ENCODE measurements at regions not wholly inside any gene's neighbourhood (a gene's known extent, or its start where the extent isn't known, plus 50 kb on each side); places are given as distances from the start of the nearest gene placed in this dataset.

DNA sequence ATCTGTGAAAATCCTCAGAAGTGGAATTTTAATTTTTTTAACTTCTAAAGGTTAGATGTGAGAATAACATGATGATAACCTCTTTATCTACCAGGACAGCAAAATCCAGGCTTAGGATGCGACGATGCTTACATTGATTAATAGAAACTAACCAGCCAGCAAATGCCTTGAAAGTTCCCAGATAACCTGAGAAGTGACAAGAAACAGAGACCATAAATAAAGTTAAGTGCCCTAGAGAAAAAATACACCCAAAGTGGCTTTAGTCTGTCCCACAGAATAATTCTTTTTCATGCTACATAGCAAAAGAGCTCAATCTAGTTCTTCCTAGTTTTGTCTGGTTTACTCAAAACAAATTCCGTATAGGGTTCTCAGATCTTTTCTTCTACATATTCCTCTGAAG is 262.7 kb downstream of the WDR11 start:
- DNase-seq: no peak
- Histone ChIP-seq H3K27ac (no peak overlapping the region), H3K27me3 (replicated peaks) (no peaks in the 10 kb centered on the region), H3K36me3 (replicated peaks) (no peaks in the 10 kb centered on the region), H3K4me3 (ENCODE audit: low read depth, low read length) (no peak overlapping the region)
- TF ChIP-seq, protein P1, sequence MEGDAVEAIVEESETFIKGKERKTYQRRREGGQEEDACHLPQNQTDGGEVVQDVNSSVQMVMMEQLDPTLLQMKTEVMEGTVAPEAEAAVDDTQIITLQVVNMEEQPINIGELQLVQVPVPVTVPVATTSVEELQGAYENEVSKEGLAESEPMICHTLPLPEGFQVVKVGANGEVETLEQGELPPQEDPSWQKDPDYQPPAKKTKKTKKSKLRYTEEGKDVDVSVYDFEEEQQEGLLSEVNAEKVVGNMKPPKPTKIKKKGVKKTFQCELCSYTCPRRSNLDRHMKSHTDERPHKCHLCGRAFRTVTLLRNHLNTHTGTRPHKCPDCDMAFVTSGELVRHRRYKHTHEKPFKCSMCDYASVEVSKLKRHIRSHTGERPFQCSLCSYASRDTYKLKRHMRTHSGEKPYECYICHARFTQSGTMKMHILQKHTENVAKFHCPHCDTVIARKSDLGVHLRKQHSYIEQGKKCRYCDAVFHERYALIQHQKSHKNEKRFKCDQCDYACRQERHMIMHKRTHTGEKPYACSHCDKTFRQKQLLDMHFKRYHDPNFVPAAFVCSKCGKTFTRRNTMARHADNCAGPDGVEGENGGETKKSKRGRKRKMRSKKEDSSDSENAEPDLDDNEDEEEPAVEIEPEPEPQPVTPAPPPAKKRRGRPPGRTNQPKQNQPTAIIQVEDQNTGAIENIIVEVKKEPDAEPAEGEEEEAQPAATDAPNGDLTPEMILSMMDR (IDR thresholded peaks at IDR 0.05; ENCODE audit: low read depth, low read length, missing control alignments): no peak
- in situ Hi-C loops (cut with HindIII; ENCODE audit: low pct_ligation_motif_present, low sequenced_read_pairs): no loop called here

DNA sequence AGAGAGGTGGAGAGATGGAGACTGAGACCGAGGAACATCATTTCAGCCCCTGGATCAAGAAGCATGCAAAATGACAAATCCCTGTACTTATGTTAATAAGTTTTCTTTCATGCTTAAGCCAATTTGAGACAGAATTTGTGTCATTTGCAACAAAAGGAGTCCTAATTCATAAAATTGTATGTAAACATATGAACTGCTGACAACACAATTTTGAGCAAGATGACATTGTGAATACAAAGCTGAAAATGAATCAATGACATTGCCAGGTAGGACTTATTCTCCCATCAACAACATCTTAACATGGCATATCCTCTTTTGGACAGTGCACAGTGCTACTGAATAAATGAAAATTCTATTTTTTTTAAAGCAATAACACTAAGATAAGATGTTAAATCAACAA is 264.0 kb downstream of the WDR11 start:
- in situ Hi-C loops (cut with HindIII; ENCODE audit: low pct_ligation_motif_present, low sequenced_read_pairs): no loop called here
- TF ChIP-seq, protein P1 (IDR thresholded peaks at IDR 0.05; ENCODE audit: low read depth, low read length, missing control alignments): no peak

DNA sequence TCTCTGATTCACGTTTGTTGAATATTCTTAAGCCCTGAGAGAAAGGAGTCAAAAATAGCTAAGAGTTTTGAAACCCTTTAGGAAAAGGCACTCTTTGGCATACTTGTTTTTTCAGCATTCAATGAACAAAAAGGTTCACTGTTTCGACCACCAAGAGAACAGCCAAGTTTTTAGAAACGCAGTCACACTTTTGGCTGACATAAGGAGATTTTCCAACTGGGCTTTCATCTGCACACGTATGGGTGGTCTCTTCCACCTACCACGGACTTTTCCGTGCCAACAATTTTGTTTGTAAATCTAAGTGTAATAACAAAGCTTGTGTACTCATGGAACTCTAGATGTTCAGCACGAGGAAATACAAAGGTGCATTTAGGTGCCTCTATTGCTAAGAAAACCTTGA is 270.3 kb downstream of the WDR11 start:
- H3K27me3 ChIP-seq (replicated peaks): no peaks in the 10 kb centered on the region
- H3K27ac ChIP-seq: no peak overlapping the region
- H3K36me3 ChIP-seq (replicated peaks): no peaks in the 10 kb centered on the region
- H3K4me3 ChIP-seq (ENCODE audit: low read depth, low read length): no peak overlapping the region
- in situ Hi-C loops (cut with HindIII; ENCODE audit: low pct_ligation_motif_present, low sequenced_read_pairs): no loop called here
- TF ChIP-seq, protein P1 (IDR thresholded peaks at IDR 0.05; ENCODE audit: low read depth, low read length, missing control alignments): no peak
- no peak for DNase-seq

More for the DNA sequence above, 264.0 kb downstream of the WDR11 start:
- H3K4me3 ChIP-seq (ENCODE audit: low read depth, low read length): no peak overlapping the region
- no peaks in the 10 kb centered on the region for H3K27me3 ChIP-seq (replicated peaks)
- no peaks in the 10 kb centered on the region for H3K36me3 ChIP-seq (replicated peaks)
- no peak for DNase-seq
- no peak overlapping the region for H3K27ac ChIP-seq

DNA sequence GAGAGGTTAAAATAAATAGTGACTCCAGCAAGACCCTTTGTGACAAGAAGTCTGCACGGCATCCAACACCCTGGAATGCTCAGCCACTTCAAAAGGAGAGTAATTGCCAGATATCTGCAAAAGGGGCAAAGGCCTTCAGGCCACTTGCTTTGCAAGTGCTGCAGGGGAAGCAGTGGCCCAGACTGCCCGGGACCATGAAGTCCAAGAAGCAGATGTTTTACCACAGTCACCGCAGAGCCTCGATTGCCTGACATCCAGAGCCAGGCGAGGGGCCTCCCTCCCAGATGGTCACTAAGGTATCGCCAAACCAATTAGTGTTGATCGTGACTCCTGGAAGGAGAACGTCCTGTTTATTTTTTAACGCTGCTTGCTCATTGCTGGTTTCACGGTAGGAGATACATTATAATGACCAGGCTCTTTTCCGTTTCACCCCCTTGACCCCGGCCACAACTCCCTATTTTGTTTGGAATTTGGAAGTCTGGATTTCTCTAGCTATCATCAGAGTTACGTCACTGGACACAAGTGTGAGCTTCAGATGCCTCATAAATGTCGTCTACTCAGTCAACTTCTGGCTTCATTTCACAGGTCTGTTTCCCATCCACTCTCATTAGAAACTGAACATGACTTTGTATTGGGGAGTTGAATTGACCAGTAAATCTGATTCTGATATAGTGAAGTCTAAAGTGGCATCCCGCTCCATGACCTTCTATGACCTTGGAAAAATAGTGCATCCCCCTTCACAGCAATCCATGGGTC is 276.2 kb downstream of the WDR11 start:
- no peak overlapping the region for H3K4me3 ChIP-seq (ENCODE audit: low read depth, low read length)
- no peak for DNase-seq
- no peak overlapping the region for H3K27ac ChIP-seq
- in situ Hi-C loops (cut with HindIII; ENCODE audit: low pct_ligation_motif_present, low sequenced_read_pairs): no loop called here
- TF ChIP-seq, protein P1 (IDR thresholded peaks at IDR 0.05; ENCODE audit: low read depth, low read length, missing control alignments): no peak
- H3K36me3 ChIP-seq (replicated peaks): no peaks in the 10 kb centered on the region
- no peaks in the 10 kb centered on the region for H3K27me3 ChIP-seq (replicated peaks)

DNA sequence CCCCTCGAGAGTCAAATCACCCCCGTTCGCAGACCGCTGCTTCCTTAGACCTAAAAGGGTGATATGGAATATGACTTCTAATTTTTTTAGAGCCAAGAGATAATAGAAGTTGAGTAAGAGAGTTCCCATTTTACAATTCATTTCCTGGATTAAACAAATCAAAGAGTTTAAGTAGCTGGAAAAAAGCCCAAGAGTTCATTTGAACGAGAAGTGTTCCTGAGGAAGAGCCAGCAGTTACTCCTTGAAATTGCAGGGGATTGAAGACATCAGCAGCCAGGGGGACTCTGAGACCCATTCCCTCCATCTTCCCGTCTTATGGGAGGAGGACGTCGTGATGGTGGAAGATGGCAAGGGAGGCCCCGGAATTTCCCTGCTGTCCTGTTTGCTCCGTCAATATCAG is 277.0 kb downstream of the WDR11 start:
- TF ChIP-seq, protein P1 (IDR thresholded peaks at IDR 0.05; ENCODE audit: low read depth, low read length, missing control alignments): no peak
- DNase-seq: no peak
- in situ Hi-C loops (cut with HindIII; ENCODE audit: low pct_ligation_motif_present, low sequenced_read_pairs): no loop called here
- Histone ChIP-seq H3K4me3 (ENCODE audit: low read depth, low read length) (no peak overlapping the region), H3K36me3 (replicated peaks) (no peaks in the 10 kb centered on the region), H3K27me3 (replicated peaks) (no peaks in the 10 kb centered on the region), H3K27ac (no peak overlapping the region)

DNA sequence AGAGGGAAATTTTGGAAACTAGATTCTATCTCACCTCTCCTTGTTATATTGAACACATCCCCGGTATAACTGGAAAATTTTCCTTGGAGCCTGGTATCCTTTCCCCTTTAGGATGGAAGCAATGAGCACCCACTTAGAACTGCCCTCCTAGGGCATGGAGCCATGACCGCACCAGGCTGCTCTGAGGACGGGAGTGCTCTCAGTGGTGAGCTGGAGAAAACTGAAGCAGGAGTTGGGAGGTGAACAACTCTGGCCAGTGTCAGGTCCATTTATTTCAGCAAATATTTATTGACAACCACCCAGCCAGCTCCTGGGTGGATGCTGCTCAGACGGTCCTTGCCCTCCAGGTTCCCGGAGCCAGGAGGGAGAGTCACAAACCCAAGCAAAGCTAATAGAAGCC is 278.1 kb downstream of the WDR11 start:
- in situ Hi-C loops (cut with HindIII; ENCODE audit: low pct_ligation_motif_present, low sequenced_read_pairs): no loop called here
- no peaks in the 10 kb centered on the region for H3K27me3 ChIP-seq (replicated peaks)
- TF ChIP-seq, protein P1 (IDR thresholded peaks at IDR 0.05; ENCODE audit: low read depth, low read length, missing control alignments): no peak
- DNase-seq: no peak
- H3K4me3 ChIP-seq (ENCODE audit: low read depth, low read length): no peak overlapping the region
- no peaks in the 10 kb centered on the region for H3K36me3 ChIP-seq (replicated peaks)
- H3K27ac ChIP-seq: no peak overlapping the region
